Neural crest cell (in vitro differentiated cells): ENCODE measurements at regions not wholly inside any gene's neighbourhood (a gene's known extent, or its start where the extent isn't known, plus 50 kb on each side); places are given as distances from the start of the nearest gene placed in this dataset.
"Not testable (repeated sequence)": the region's sequence is repeated elsewhere in the genome, so short reads cannot be mapped to it uniquely, and the experiment has no call there.

ENCODE experiments used
- DNase-seq: peaks from one replicate; pipeline ENCODE4 v3.0.0; 2021; ENCODE audit warnings: low read depth, mixed read lengths, low spot score
- H3K27ac Mint-ChIP-seq: one replicate; pipeline ENCODE4 v1.8.0; 2021; ENCODE audit warnings: mild to moderate bottlenecking, mixed read lengths; ENCODE audit not compliant: unreplicated experiment
- H3K27me3 Mint-ChIP-seq: 2 replicates; pipeline ENCODE4 v1.8.0; 2021; ENCODE audit warnings: low read depth, mild to moderate bottlenecking, mixed read lengths
- H3K36me3 Mint-ChIP-seq: 2 replicates; pipeline ENCODE4 v1.8.0; 2021; ENCODE audit warnings: low read depth, mild to moderate bottlenecking, mixed read lengths
- H3K4me1 Mint-ChIP-seq: 2 replicates; pipeline ENCODE4 v1.8.0; 2021; ENCODE audit warnings: mixed read lengths
- H3K4me3 Mint-ChIP-seq: one replicate; pipeline ENCODE4 v1.8.0; 2021; ENCODE audit warnings: mild to moderate bottlenecking, mixed read lengths
- H3K9me3 Mint-ChIP-seq: 2 replicates; pipeline ENCODE4 v1.8.0; 2021; ENCODE audit warnings: mixed read lengths
- CTCF ChIP-seq: fragments of 200-600 bp; sonication (generic); conservative IDR thresholded peaks from 2 replicates; pipeline ENCODE4 v1.5.0; 2021; ENCODE audit warnings: antibody characterized with exemption, mild to moderate bottlenecking

GRCh38 chr4:9600246-9600645 is 156.0 kb downstream of the DEFB131A start:
- no peak for DNase-seq
- Mint-ChIP-seq H3K4me3 (no peak overlapping the region), H3K4me1 (peaks cover 39% of the 10 kb centered on the region), H3K27ac (no peak overlapping the region), H3K36me3 (no peaks in the 10 kb centered on the region), H3K9me3 (peaks cover 3% of the 10 kb centered on the region), H3K27me3 (peaks cover 2% of the 10 kb centered on the region)
- TF ChIP-seq CTCF: no peak

- H3K4me3 Mint-ChIP-seq: peak overlapping the region; percentile 44
- H3K36me3 Mint-ChIP-seq: no peaks in the 10 kb centered on the region
- no peaks in the 10 kb centered on the region for H3K27me3 Mint-ChIP-seq
- no peak for TF ChIP-seq CTCF
- no peaks in the 10 kb centered on the region for H3K9me3 Mint-ChIP-seq
- DNase-seq: no peak
- H3K4me1 Mint-ChIP-seq: peaks cover 48% of the 10 kb centered on the region
- no peak overlapping the region for H3K27ac Mint-ChIP-seq
Observed at GRCh38 chr4:9602389-9602914, 158.2 kb downstream of the DEFB131A start.

GRCh38 chr4:9604031-9604892 is 160.0 kb downstream of the DEFB131A start:
- not testable (repeated sequence) for H3K27me3 Mint-ChIP-seq, H3K36me3 Mint-ChIP-seq, H3K9me3 Mint-ChIP-seq
- peak overlapping the region; percentile 73 for H3K4me3 Mint-ChIP-seq
- H3K27ac Mint-ChIP-seq: peak overlapping the region; percentile 92
- H3K4me1 Mint-ChIP-seq: peaks cover 48% of the 10 kb centered on the region
- peak; percentile 6 for DNase-seq

- not testable (repeated sequence) for H3K36me3 Mint-ChIP-seq, H3K9me3 Mint-ChIP-seq, H3K27me3 Mint-ChIP-seq, DNase-seq
- peak overlapping the region; percentile 73 for H3K4me3 Mint-ChIP-seq
- H3K27ac Mint-ChIP-seq: peak overlapping the region; percentile 16
- peaks cover 48% of the 10 kb centered on the region for H3K4me1 Mint-ChIP-seq
Observed at GRCh38 chr4:9604893-9605190, 160.6 kb downstream of the DEFB131A start.

GRCh38 chr4:9608300-9608699 is 164.1 kb downstream of the DEFB131A start:
- TF ChIP-seq CTCF: no peak
- peaks cover 2% of the 10 kb centered on the region for H3K9me3 Mint-ChIP-seq

GRCh38 chr4:9610321-9610720 is 166.1 kb downstream of the DEFB131A start:
- H3K36me3 Mint-ChIP-seq, H3K4me3 Mint-ChIP-seq, H3K4me1 Mint-ChIP-seq, H3K27ac Mint-ChIP-seq, DNase-seq, H3K27me3 Mint-ChIP-seq, H3K9me3 Mint-ChIP-seq: not testable (repeated sequence)

More at GRCh38 chr4:9608300-9608699, 164.1 kb downstream of the DEFB131A start:
- Mint-ChIP-seq H3K27ac (no peak overlapping the region), H3K4me1 (peaks cover 26% of the 10 kb centered on the region), H3K27me3 (no peaks in the 10 kb centered on the region), H3K4me3 (no peak overlapping the region), H3K36me3 (no peaks in the 10 kb centered on the region)
- DNase-seq: no peak

GRCh38 chr4:9611101-9611500 is 166.9 kb downstream of the DEFB131A start:
- no peak for DNase-seq
- Mint-ChIP-seq H3K4me3 (no peak overlapping the region), H3K9me3 (peaks cover 2% of the 10 kb centered on the region), H3K27ac (no peak overlapping the region), H3K27me3 (no peaks in the 10 kb centered on the region), H3K36me3 (no peaks in the 10 kb centered on the region), H3K4me1 (peaks cover under 1% of the 10 kb centered on the region)
- TF ChIP-seq CTCF: no peak

- DNase-seq, H3K9me3 Mint-ChIP-seq, H3K27me3 Mint-ChIP-seq, H3K4me1 Mint-ChIP-seq, H3K4me3 Mint-ChIP-seq, H3K27ac Mint-ChIP-seq, H3K36me3 Mint-ChIP-seq: not testable (repeated sequence)
Observed at GRCh38 chr4:9636411-9636810, 145.0 kb upstream of the DRD5 start.
